Spleen (tissue), 7 donors: ENCODE measurements at regions not wholly inside any gene's neighbourhood (a gene's known extent, or its start where the extent isn't known, plus 50 kb on each side); places are given as distances from the start of the nearest gene placed in this dataset.

Experiments
- POLR2A ChIP-seq, 3 donors: fragments of 450-650 bp; IDR thresholded peaks; one replicate each; pipeline ENCODE4 v1.5.1; 2017; ENCODE audit warnings: antibody characterized with exemption in 3 of 3, mild to moderate bottlenecking in 1 of 3
- POLR2AphosphoS5 ChIP-seq, 3 donors: sonication (generic); formaldehyde crosslinking; IDR thresholded peaks; one replicate each; pipeline ENCODE4 v1.5.1; 2017; ENCODE audit warnings: antibody characterized with exemption in 3 of 3
- TF ChIP-seq, protein P1 (sequence below), 11 experiments: fragments of 200-600 bp in 7 of 11; fragments of 450-650 bp in 4 of 11; sonication (generic) in 4 of 11; IDR thresholded peaks in 8 of 11; conservative IDR thresholded peaks in 3 of 11; 1 replicate in 7 of 11; 2 replicates in 4 of 11; pipeline versions ENCODE4 v1.4.0 to v1.8.0; 2016 to 2021; ENCODE audit warnings: antibody characterized with exemption in 11 of 11, inconsistent platforms in 4 of 11, mild to moderate bottlenecking in 1 of 11
- donor health status: DM: no; HTN: no; CAD: no; lungs with moderate emphysema.
- donor health status: DM: no; HTN: no; CAD: no.
- donor health status: DM: no; HTN: no; CAD: no.

DNA sequence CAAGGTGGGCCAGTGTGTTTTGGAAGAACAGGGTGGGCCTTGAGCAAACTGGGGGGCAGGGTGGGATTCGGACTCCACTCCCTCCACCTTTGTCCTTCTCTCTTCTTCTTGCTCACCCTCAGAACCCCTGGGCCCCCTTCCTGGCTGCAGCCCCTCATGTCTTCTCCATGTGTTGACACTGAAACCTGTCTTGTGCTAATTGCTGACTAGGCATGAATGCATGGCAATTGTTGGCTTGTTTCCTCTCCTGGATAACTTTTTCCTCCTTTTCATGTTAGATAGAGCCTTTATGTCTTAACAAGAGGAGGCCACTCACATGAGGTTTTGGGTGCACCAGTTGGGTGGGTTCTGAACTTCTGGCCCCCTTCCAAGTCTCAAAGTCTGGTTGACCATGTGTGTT, 181.6 kb upstream of the MKI67 start:
- TF ChIP-seq, protein P1, sequence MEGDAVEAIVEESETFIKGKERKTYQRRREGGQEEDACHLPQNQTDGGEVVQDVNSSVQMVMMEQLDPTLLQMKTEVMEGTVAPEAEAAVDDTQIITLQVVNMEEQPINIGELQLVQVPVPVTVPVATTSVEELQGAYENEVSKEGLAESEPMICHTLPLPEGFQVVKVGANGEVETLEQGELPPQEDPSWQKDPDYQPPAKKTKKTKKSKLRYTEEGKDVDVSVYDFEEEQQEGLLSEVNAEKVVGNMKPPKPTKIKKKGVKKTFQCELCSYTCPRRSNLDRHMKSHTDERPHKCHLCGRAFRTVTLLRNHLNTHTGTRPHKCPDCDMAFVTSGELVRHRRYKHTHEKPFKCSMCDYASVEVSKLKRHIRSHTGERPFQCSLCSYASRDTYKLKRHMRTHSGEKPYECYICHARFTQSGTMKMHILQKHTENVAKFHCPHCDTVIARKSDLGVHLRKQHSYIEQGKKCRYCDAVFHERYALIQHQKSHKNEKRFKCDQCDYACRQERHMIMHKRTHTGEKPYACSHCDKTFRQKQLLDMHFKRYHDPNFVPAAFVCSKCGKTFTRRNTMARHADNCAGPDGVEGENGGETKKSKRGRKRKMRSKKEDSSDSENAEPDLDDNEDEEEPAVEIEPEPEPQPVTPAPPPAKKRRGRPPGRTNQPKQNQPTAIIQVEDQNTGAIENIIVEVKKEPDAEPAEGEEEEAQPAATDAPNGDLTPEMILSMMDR (IDR thresholded peaks at IDR 0.05 in 8 of 11, conservative IDR thresholded peaks at IDR 0.05 in 3 of 11) = no peak
- TF ChIP-seq POLR2A (IDR thresholded peaks at IDR 0.05) (no peak), POLR2AphosphoS5 (IDR thresholded peaks at IDR 0.05) (no peak)
